HEK293T (cell line): ENCODE measurements at regions not wholly inside any gene's neighbourhood (a gene's known extent, or its start where the extent isn't known, plus 50 kb on each side); places are given as distances from the start of the nearest gene placed in this dataset.

Experiments used
- BHLHE40 ChIP-seq: fragments of 450-650 bp; IDR thresholded peaks from 2 replicates; pipeline ENCODE4 v1.6.1; 2016; ENCODE audit warnings: mild to moderate bottlenecking, moderate library complexity, borderline replicate concordance
- FOXA1 ChIP-seq: fragments of 450-650 bp; IDR thresholded peaks from 2 replicates; pipeline ENCODE4 v1.6.1; 2016; ENCODE audit warnings: mild to moderate bottlenecking
- FOXK2 ChIP-seq: fragments of 450-650 bp; IDR thresholded peaks from 2 replicates; pipeline ENCODE4 v1.6.1; 2016; ENCODE audit warnings: mild to moderate bottlenecking
- HDGF ChIP-seq: fragments of 450-650 bp; IDR thresholded peaks from 2 replicates; pipeline ENCODE4 v1.6.1; 2017; ENCODE audit warnings: antibody characterized with exemption, borderline replicate concordance
- SP1 ChIP-seq: fragments of 450-650 bp; IDR thresholded peaks from 2 replicates; pipeline ENCODE4 v1.6.1; 2017
- TARDBP ChIP-seq: fragments of 450-650 bp; IDR thresholded peaks from 2 replicates; pipeline ENCODE4 v1.6.1; 2016
- ZNF384 ChIP-seq: fragments of 450-650 bp; IDR thresholded peaks from 2 replicates; pipeline ENCODE4 v1.6.1; 2016

- TF ChIP-seq ZNF384 (no peak), BHLHE40 (no peak), FOXK2 (no peak), FOXA1 (no peak), TARDBP (no peak), SP1 (no peak), HDGF (no peak)
Observed at GRCh38 chr3:22091329-22091728, 340.3 kb upstream of the ZNF385D start.
